ENCODE measurements at regions not wholly inside any gene's neighbourhood (a gene's known extent, or its start where the extent isn't known, plus 50 kb on each side); places are given as distances from the start of the nearest gene placed in this dataset.

GRCh38 chr6:168870982-168871381, 382.7 kb downstream of the THBS2 start:
- H3K27me3 ChIP-seq (ENCODE audit: control insufficient read depth, insufficient read depth, low read length): peaks cover 3% of the 10 kb centered on the region
- H3K4me3 ChIP-seq (ENCODE audit: low read depth, low read length): no peak overlapping the region
- no peaks in the 10 kb centered on the region for H3K36me3 ChIP-seq (ENCODE audit: control insufficient read depth, insufficient read depth, low read length)
- no peak for DNase-seq (ENCODE audit: low read depth)
- no peak for TF ChIP-seq CTCF (IDR thresholded peaks at IDR 0.05; ENCODE audit: insufficient read depth, low read length, poor library complexity, severe bottlenecking)

- H3K27me3 ChIP-seq (ENCODE audit: control insufficient read depth, insufficient read depth, low read length): peaks cover 3% of the 10 kb centered on the region
- no peaks in the 10 kb centered on the region for H3K36me3 ChIP-seq (ENCODE audit: control insufficient read depth, insufficient read depth, low read length)
- no peak for DNase-seq (ENCODE audit: low read depth)
- no peak overlapping the region for H3K4me3 ChIP-seq (ENCODE audit: low read depth, low read length)
- no peak for TF ChIP-seq CTCF (IDR thresholded peaks at IDR 0.05; ENCODE audit: insufficient read depth, low read length, poor library complexity, severe bottlenecking)
Observed at GRCh38 chr6:168867247-168868102, 386.2 kb downstream of the THBS2 start.

DNA sequence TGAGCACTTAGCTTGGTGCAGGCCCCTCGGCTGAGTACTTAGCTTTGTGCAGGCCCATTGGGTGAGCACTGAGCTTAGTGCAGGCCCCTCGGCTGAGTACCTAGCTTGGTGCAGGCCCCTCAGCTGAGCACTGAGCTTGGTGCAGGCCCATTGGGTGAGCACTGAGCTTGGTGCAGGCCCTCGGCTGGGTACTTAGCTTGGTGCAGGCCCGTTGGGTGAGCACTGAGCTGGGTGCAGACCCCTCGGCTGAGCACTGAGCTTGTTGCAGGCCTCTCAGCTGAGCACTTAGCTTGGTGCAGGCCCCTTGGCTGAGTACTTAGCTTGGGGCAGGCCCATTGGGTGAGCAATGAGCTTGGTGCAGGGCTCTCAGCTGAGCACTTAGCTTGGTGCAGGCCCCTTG, 387.1 kb downstream of the THBS2 start:
- H3K36me3 ChIP-seq (ENCODE audit: control insufficient read depth, insufficient read depth, low read length): no peaks in the 10 kb centered on the region
- no peak for TF ChIP-seq CTCF (IDR thresholded peaks at IDR 0.05; ENCODE audit: insufficient read depth, low read length, poor library complexity, severe bottlenecking)
- peaks cover under 1% of the 10 kb centered on the region for H3K27me3 ChIP-seq (ENCODE audit: control insufficient read depth, insufficient read depth, low read length)
- no peak overlapping the region for H3K4me3 ChIP-seq (ENCODE audit: low read depth, low read length)
- no peak for DNase-seq (ENCODE audit: low read depth)

DNA sequence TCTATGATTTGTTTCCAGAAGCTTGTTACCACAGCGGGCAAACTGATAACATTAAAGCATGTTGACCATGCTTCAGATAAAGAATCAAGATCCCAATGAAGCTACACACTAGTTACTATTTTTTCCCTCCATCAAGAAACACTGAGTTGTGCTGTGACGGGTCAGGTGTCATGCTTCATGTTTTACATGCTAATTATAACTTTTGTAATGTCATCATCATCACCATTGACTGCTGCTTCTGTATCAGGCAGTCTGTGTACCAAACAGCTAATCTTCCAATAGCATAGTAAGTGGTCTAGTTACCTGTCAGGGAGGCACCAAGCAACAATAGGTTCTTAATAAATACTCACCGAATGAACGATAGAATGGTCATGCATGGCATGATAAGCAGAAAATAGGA, 388.1 kb downstream of the THBS2 start:
- Histone ChIP-seq H3K4me3 (ENCODE audit: low read depth, low read length) (no peak overlapping the region), H3K36me3 (ENCODE audit: control insufficient read depth, insufficient read depth, low read length) (no peaks in the 10 kb centered on the region), H3K27me3 (ENCODE audit: control insufficient read depth, insufficient read depth, low read length) (no peaks in the 10 kb centered on the region)
- TF ChIP-seq CTCF (IDR thresholded peaks at IDR 0.05; ENCODE audit: insufficient read depth, low read length, poor library complexity, severe bottlenecking): no peak
- no peak for DNase-seq (ENCODE audit: low read depth)

GRCh38 chr6:168864541-168865460, 388.8 kb downstream of the THBS2 start:
- H3K36me3 ChIP-seq (ENCODE audit: control insufficient read depth, insufficient read depth, low read length): no peaks in the 10 kb centered on the region
- DNase-seq (ENCODE audit: low read depth): no peak
- no peaks in the 10 kb centered on the region for H3K27me3 ChIP-seq (ENCODE audit: control insufficient read depth, insufficient read depth, low read length)
- no peak overlapping the region for H3K4me3 ChIP-seq (ENCODE audit: low read depth, low read length)
- no peak for TF ChIP-seq CTCF (IDR thresholded peaks at IDR 0.05; ENCODE audit: insufficient read depth, low read length, poor library complexity, severe bottlenecking)
